ENCODE measurements at regions not wholly inside any gene's neighbourhood (a gene's known extent, or its start where the extent isn't known, plus 50 kb on each side); places are given as distances from the start of the nearest gene placed in this dataset.

- TF ChIP-seq CTCF (IDR thresholded peaks at IDR 0.05) (no peak), EZH2 (IDR thresholded peaks at IDR 0.05) (no peak), EZH2phosphoT487 (IDR thresholded peaks at IDR 0.05) (no peak)
Measured at GRCh38 chr2:34844629-34845028, 1245.5 kb upstream of the FAM98A start.

All from neural progenitor cell (in vitro differentiated cells).